ENCODE measurements at regions not wholly inside any gene's neighbourhood (a gene's known extent, or its start where the extent isn't known, plus 50 kb on each side); places are given as distances from the start of the nearest gene placed in this dataset.

GRCh38 chr2:34652636-34653035, 1053.5 kb upstream of the FAM98A start:
- TF ChIP-seq CTCF (IDR thresholded peaks at IDR 0.05), result no peak
- H3K4me3 Mint-ChIP-seq, result no peak overlapping the region
- no CpG with 5 or more reads among the region's 1 CpG for WGBS (ENCODE audit: insufficient coverage)

GRCh38 chr2:34646901-34647300, 1047.8 kb upstream of the FAM98A start:
- Histone ChIP-seq H3K9me3 (replicated peaks in 1 of 2; ENCODE audit: control insufficient read depth in 1 of 2, insufficient read depth in 1 of 2, low read length in 2 of 2) (peaks cover 0 to 3% of the 10 kb centered on the region in 2 donors), H3K27ac (ENCODE audit: low read depth in 1 of 2, low read length in 2 of 2) (no peak overlapping the region), H3K4me1 (ENCODE audit: control insufficient read depth in 1 of 2, insufficient read depth in 2 of 2, low read length in 2 of 2) (no peaks in the 10 kb centered on the region), H3K27me3 (ENCODE audit: control insufficient read depth in 2 of 2, insufficient read depth in 2 of 2, low read length in 2 of 2) (no peaks in the 10 kb centered on the region), H3K36me3 (replicated peaks in 1 of 2; ENCODE audit: control insufficient read depth in 1 of 2, insufficient read depth in 2 of 2, low read length in 2 of 2) (no peaks in the 10 kb centered on the region), H2AFZ (ENCODE audit: insufficient read depth, low read depth, low read length, poor library complexity, severe bottlenecking) (no peak overlapping the region), H3K4me3 (replicated peaks in 1 of 3; ENCODE audit: low read depth in 2 of 3, low read length in 3 of 3) (no peak overlapping the region), H4K20me1 (ENCODE audit: insufficient read depth, low read length) (no peaks in the 10 kb centered on the region), H3K79me2 (ENCODE audit: insufficient read depth, low read length) (no peaks in the 10 kb centered on the region), H3K4me2 (replicated peaks; ENCODE audit: extremely low read depth, low read length, poor library complexity, severe bottlenecking) (no peak overlapping the region), H3K9ac (ENCODE audit: insufficient read depth, low read length, poor library complexity, severe bottlenecking) (no peak overlapping the region)
- WGBS (ENCODE audit: insufficient coverage), result no CpG with 5 or more reads among the region's 3 CpGs
- intact Hi-C loops (cut with micrococcal nuclease), result no loop called here
- H3K9me3 Mint-ChIP-seq, result peaks cover 0 to 12% (median 7%) of the 10 kb centered on the region in 7 donors
- no peak for DNase-seq
- H3K36me3 Mint-ChIP-seq, result no peaks in the 10 kb centered on the region
- peak overlapping the region in 1 of 7 donors; percentile 59 for H3K27ac Mint-ChIP-seq
- no peaks in the 10 kb centered on the region for H3K27me3 Mint-ChIP-seq (ENCODE audit: low read depth in 3 of 3)
- no peak overlapping the region for H3K4me3 Mint-ChIP-seq
- H3K4me1 Mint-ChIP-seq, result no peaks in the 10 kb centered on the region
- no peak for TF ChIP-seq CTCF (IDR thresholded peaks at IDR 0.05)

More at GRCh38 chr2:34652636-34653035, 1053.5 kb upstream of the FAM98A start:
- Histone ChIP-seq H3K27me3 (ENCODE audit: control insufficient read depth in 2 of 2, insufficient read depth in 2 of 2, low read length in 2 of 2) (no peaks in the 10 kb centered on the region), H2AFZ (ENCODE audit: insufficient read depth, low read depth, low read length, poor library complexity, severe bottlenecking) (no peak overlapping the region), H4K20me1 (ENCODE audit: insufficient read depth, low read length) (no peaks in the 10 kb centered on the region), H3K9ac (ENCODE audit: insufficient read depth, low read length, poor library complexity, severe bottlenecking) (no peak overlapping the region), H3K79me2 (ENCODE audit: insufficient read depth, low read length) (no peaks in the 10 kb centered on the region), H3K36me3 (replicated peaks in 1 of 2; ENCODE audit: control insufficient read depth in 1 of 2, insufficient read depth in 2 of 2, low read length in 2 of 2) (no peaks in the 10 kb centered on the region), H3K9me3 (replicated peaks in 1 of 2; ENCODE audit: control insufficient read depth in 1 of 2, insufficient read depth in 1 of 2, low read length in 2 of 2) (no peaks in the 10 kb centered on the region), H3K4me1 (ENCODE audit: control insufficient read depth in 1 of 2, insufficient read depth in 2 of 2, low read length in 2 of 2) (no peaks in the 10 kb centered on the region), H3K4me2 (replicated peaks; ENCODE audit: extremely low read depth, low read length, poor library complexity, severe bottlenecking) (no peak overlapping the region), H3K27ac (ENCODE audit: low read depth in 1 of 2, low read length in 2 of 2) (no peak overlapping the region), H3K4me3 (replicated peaks in 1 of 3; ENCODE audit: low read depth in 2 of 3, low read length in 3 of 3) (no peak overlapping the region)
- no peaks in the 10 kb centered on the region for H3K36me3 Mint-ChIP-seq
- H3K9me3 Mint-ChIP-seq, result peaks cover 0 to 8% (median 5%) of the 10 kb centered on the region in 7 donors
- no peak overlapping the region for H3K27ac Mint-ChIP-seq
- no peak for DNase-seq
- no peaks in the 10 kb centered on the region for H3K4me1 Mint-ChIP-seq
- no peaks in the 10 kb centered on the region for H3K27me3 Mint-ChIP-seq (ENCODE audit: low read depth in 3 of 3)
- intact Hi-C loops (cut with micrococcal nuclease), result no loop called here

All from CD14-positive monocyte (primary cell).